SK-N-MC (cell line): ENCODE measurements at regions not wholly inside any gene's neighbourhood (a gene's known extent, or its start where the extent isn't known, plus 50 kb on each side); places are given as distances from the start of the nearest gene placed in this dataset.
"Not testable (repeated sequence)": the region's sequence is repeated elsewhere in the genome, so short reads cannot be mapped to it uniquely, and the experiment has no call there.

Experiments
- DNase-seq: peaks from one replicate; pipeline ENCODE4 v3.0.0-alpha.2; 2011; ENCODE audit warnings: low read depth, low spot score
- H3K27ac ChIP-seq: fragments of 200-600 bp; sonication (generic); 2 replicates; pipeline ENCODE4 v1.5.1; 2016; ENCODE audit warnings: mixed run types
- H3K36me3 ChIP-seq: fragments of 200-600 bp; sonication (generic); 2 replicates; pipeline ENCODE4 v1.6.1; 2017; ENCODE audit warnings: antibody characterized with exemption, low read length, mixed read lengths; ENCODE audit not compliant: insufficient read depth
- H3K4me3 ChIP-seq: fragments of 200-600 bp; sonication (generic); 2 replicates; pipeline ENCODE4 v1.5.1; 2016
- H3K9ac ChIP-seq: fragments of 200-600 bp; sonication (generic); 2 replicates; pipeline ENCODE4 v1.8.0; 2017; ENCODE audit warnings: mixed run types, mixed read lengths; ENCODE audit not compliant: insufficient read length
- H3K9me3 ChIP-seq: fragments of 200-600 bp; sonication (generic); 2 replicates; pipeline ENCODE4 v1.6.1; 2017; ENCODE audit warnings: low read depth, mild to moderate bottlenecking, antibody characterized with exemption, low read length, moderate library complexity, mixed read lengths

- H3K27ac ChIP-seq, result not testable (repeated sequence)
Observed at GRCh38 chr1:143862722-143863121, 109.1 kb downstream of the FAM72C start.

GRCh38 chr1:143861306-143861705, 110.5 kb downstream of the FAM72C start:
- H3K9me3 ChIP-seq, H3K4me3 ChIP-seq, H3K9ac ChIP-seq, H3K36me3 ChIP-seq, H3K27ac ChIP-seq, DNase-seq: not testable (repeated sequence)

More at GRCh38 chr1:143862722-143863121, 109.1 kb downstream of the FAM72C start:
- H3K9ac ChIP-seq, H3K9me3 ChIP-seq, H3K4me3 ChIP-seq, H3K36me3 ChIP-seq, DNase-seq: not testable (repeated sequence)

- H3K9ac ChIP-seq, H3K9me3 ChIP-seq, DNase-seq, H3K36me3 ChIP-seq, H3K4me3 ChIP-seq, H3K27ac ChIP-seq: not testable (repeated sequence)
Observed at GRCh38 chr1:143855867-143856266, 115.9 kb downstream of the FAM72C start.

- not testable (repeated sequence) for DNase-seq, H3K9ac ChIP-seq
Observed at GRCh38 chr1:143854069-143854468, 117.7 kb downstream of the FAM72C start.

GRCh38 chr1:143850637-143851036, 121.1 kb downstream of the FAM72C start:
- not testable (repeated sequence) for H3K9ac ChIP-seq, H3K9me3 ChIP-seq, DNase-seq, H3K4me3 ChIP-seq, H3K36me3 ChIP-seq, H3K27ac ChIP-seq

More at GRCh38 chr1:143854069-143854468, 117.7 kb downstream of the FAM72C start:
- H3K9me3 ChIP-seq, H3K4me3 ChIP-seq, H3K36me3 ChIP-seq, H3K27ac ChIP-seq: not testable (repeated sequence)

- H3K27ac ChIP-seq, H3K36me3 ChIP-seq, H3K9me3 ChIP-seq, H3K4me3 ChIP-seq, DNase-seq, H3K9ac ChIP-seq: not testable (repeated sequence)
Observed at GRCh38 chr1:143848859-143849258, 122.9 kb downstream of the FAM72C start.

GRCh38 chr1:143845193-143845592, 126.6 kb downstream of the FAM72C start:
- H3K9me3 ChIP-seq, DNase-seq, H3K4me3 ChIP-seq, H3K9ac ChIP-seq, H3K27ac ChIP-seq, H3K36me3 ChIP-seq: not testable (repeated sequence)

GRCh38 chr1:143842058-143842457, 129.7 kb downstream of the FAM72C start:
- DNase-seq, H3K9me3 ChIP-seq, H3K9ac ChIP-seq, H3K36me3 ChIP-seq, H3K4me3 ChIP-seq, H3K27ac ChIP-seq: not testable (repeated sequence)

GRCh38 chr1:143839182-143839581, 132.6 kb downstream of the FAM72C start:
- not testable (repeated sequence) for H3K9ac ChIP-seq, H3K4me3 ChIP-seq, H3K27ac ChIP-seq, H3K9me3 ChIP-seq, H3K36me3 ChIP-seq, DNase-seq

GRCh38 chr1:143838598-143838929, 133.2 kb downstream of the FAM72C start:
- H3K36me3 ChIP-seq, H3K9ac ChIP-seq, H3K4me3 ChIP-seq, H3K27ac ChIP-seq, H3K9me3 ChIP-seq, DNase-seq: not testable (repeated sequence)

GRCh38 chr1:143837924-143838597, 133.7 kb downstream of the FAM72C start:
- not testable (repeated sequence) for H3K36me3 ChIP-seq, H3K27ac ChIP-seq, H3K4me3 ChIP-seq, H3K9ac ChIP-seq, H3K9me3 ChIP-seq, DNase-seq

GRCh38 chr1:143833376-143833775, 138.4 kb downstream of the FAM72C start:
- H3K9ac ChIP-seq, DNase-seq, H3K27ac ChIP-seq, H3K4me3 ChIP-seq, H3K9me3 ChIP-seq, H3K36me3 ChIP-seq: not testable (repeated sequence)

- not testable (repeated sequence) for H3K36me3 ChIP-seq, H3K9me3 ChIP-seq, DNase-seq, H3K9ac ChIP-seq, H3K27ac ChIP-seq, H3K4me3 ChIP-seq
Observed at GRCh38 chr1:143832379-143832716, 139.4 kb downstream of the FAM72C start.

- DNase-seq, H3K27ac ChIP-seq, H3K9me3 ChIP-seq, H3K36me3 ChIP-seq, H3K9ac ChIP-seq, H3K4me3 ChIP-seq: not testable (repeated sequence)
Observed at GRCh38 chr1:143831479-143832378, 140.1 kb downstream of the FAM72C start.

GRCh38 chr1:143826162-143826561, 145.6 kb downstream of the FAM72C start:
- DNase-seq, result not testable (repeated sequence)

More at GRCh38 chr1:143826162-143826561, 145.6 kb downstream of the FAM72C start:
- H3K9me3 ChIP-seq, H3K9ac ChIP-seq, H3K36me3 ChIP-seq, H3K27ac ChIP-seq, H3K4me3 ChIP-seq: not testable (repeated sequence)
